ENCODE measurements at regions not wholly inside any gene's neighbourhood (a gene's known extent, or its start where the extent isn't known, plus 50 kb on each side); places are given as distances from the start of the nearest gene placed in this dataset.

DNA sequence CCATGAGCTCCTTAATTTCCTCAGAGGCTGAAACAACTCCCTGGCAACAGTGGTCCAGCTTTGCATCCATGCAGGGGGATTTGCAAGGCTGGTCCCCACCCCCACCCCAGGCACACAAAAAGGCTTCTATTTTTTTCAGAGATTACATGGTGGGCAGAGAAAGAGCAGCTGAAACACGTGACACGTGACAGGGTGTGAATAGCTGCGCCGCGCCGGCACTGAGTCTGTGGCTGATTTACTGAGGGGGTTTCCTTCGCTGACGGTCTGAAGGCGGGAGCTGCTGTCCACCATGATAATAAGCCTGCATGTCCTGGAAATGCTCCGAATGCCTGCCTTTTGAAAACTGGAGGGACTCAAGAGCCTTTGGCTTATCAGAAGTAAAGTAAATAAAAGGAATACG, 50.7 kb upstream of the APCDD1 start:
- no peak for TF ChIP-seq CTCF (IDR thresholded peaks at IDR 0.05; ENCODE audit: insufficient read depth, low read depth, low read length)
- H3K4me3 ChIP-seq (ENCODE audit: low read depth, low read length), result no peak overlapping the region
- peak; percentile 39 for DNase-seq (ENCODE audit: low read depth)

DNA sequence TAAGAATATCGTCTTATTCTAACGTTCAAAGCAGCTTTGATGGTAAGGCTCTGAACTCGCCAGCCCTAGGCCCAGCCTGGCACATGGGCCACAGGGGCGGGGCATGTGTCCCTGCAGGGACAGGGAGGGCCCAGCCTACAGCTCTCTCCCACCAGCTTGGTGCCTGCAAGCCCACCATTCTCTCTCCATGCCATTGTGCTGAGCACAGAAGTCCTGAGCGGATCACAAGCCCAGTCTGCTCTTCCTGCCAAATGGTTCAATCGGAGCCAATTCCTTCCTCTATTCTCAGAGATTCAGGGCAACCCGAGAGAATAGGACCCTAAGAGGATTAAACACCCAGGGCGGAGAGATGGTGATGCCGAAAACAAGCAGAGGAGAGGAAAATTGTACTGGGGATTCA, 50.3 kb upstream of the APCDD1 start:
- no peak for DNase-seq (ENCODE audit: low read depth)
- no peak overlapping the region for H3K4me3 ChIP-seq (ENCODE audit: low read depth, low read length)
- TF ChIP-seq CTCF (IDR thresholded peaks at IDR 0.05; ENCODE audit: insufficient read depth, low read depth, low read length), result no peak
